ENCODE measurements at regions not wholly inside any gene's neighbourhood (a gene's known extent, or its start where the extent isn't known, plus 50 kb on each side); places are given as distances from the start of the nearest gene placed in this dataset.
A peak's percentile ranks its signal among the peaks of the same experiment; 100 is the strongest.

DNA sequence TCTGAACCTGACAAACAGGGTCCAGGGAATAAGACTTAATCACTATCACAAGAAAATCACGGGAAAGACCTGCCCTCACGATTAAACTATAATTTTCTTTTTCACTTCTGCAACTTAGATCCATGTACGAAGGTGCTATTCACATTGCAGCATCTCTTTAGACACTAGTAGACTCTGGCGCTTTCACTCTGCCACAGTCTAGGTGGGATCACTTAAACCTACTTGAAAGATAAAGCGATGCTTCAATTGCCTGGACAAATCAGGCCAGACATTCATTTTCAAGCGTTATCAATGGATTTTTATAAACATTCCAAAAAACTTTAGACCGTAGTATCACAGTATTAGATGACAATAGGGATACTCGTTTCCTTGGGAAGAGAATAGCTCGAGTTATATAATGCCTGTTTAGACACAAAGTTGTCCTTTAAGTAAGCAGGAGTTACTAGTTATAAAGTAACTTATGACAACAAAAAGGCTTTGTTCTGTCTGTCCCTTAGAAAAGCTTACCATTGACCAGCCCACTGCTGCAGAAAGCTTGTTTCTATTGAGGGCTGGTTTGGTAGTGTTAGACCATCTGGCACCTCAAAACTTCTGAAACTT, 367.3 kb downstream of the UTRN start:
- Mint-ChIP-seq H3K4me3 (no peak overlapping the region), H3K27ac (peak overlapping the region in 2 of 3 experiments; percentile 28 to 75), H3K36me3 (ENCODE audit: low read depth) (peaks cover 3% of the 10 kb centered on the region), H3K9me3 (no peaks in the 10 kb centered on the region), H3K4me1 (peaks cover 10% of the 10 kb centered on the region), H3K27me3 (ENCODE audit: low read depth) (no peaks in the 10 kb centered on the region)
- TF ChIP-seq, protein P1, sequence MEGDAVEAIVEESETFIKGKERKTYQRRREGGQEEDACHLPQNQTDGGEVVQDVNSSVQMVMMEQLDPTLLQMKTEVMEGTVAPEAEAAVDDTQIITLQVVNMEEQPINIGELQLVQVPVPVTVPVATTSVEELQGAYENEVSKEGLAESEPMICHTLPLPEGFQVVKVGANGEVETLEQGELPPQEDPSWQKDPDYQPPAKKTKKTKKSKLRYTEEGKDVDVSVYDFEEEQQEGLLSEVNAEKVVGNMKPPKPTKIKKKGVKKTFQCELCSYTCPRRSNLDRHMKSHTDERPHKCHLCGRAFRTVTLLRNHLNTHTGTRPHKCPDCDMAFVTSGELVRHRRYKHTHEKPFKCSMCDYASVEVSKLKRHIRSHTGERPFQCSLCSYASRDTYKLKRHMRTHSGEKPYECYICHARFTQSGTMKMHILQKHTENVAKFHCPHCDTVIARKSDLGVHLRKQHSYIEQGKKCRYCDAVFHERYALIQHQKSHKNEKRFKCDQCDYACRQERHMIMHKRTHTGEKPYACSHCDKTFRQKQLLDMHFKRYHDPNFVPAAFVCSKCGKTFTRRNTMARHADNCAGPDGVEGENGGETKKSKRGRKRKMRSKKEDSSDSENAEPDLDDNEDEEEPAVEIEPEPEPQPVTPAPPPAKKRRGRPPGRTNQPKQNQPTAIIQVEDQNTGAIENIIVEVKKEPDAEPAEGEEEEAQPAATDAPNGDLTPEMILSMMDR (IDR thresholded peaks at IDR 0.05; ENCODE audit: unreplicated experiment in 3 of 3), result no peak

DNA sequence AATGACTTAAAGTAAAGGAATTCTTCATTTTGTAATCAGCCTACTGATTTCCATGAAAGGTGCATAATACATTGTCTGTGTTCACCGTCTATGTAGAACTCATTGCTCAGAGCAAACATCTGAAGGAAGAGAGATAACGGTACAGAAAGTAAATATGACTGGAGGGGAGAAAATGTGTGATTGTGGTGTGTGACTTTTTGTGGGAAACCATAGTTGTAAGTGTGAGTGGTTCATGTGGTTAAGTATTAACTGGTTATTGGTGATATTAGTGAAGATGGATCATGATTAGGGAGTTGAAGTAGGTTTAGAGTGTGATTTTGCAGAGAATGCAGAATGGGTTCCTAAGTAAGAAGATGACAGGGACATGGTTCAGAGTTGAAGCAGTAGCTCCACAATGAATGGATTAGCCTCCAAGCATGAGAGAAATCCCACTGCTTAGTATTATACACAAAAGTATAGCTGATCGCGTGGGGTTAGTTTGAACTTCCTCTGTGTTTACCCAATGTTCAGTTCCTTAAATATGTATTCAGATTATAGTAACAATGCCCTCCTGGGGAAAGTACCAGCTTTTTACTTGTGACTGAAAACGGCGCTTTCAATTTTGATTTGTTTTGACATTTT, 368.9 kb downstream of the UTRN start:
- H3K36me3 Mint-ChIP-seq (ENCODE audit: low read depth), result peaks cover under 1% of the 10 kb centered on the region

DNA sequence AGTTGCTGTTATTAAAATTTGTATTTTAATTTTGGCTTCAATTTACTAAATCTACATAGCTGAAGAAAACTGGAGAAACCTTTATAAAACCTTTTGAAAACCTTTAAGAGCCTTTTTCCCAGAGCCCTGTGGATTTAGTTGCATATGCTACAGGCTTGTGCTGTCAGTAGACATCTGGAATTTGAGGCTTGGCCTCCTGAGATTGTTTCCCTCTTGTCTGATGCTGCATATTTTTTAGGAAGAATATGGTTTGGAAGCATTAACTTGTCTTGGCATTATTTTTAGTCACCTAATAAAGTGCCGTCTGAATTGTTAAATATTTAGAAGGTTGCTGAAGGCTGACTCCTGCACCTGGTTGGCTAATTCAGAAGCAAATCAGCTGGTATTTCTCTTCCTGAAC, 369.4 kb downstream of the UTRN start:
- no peaks in the 10 kb centered on the region for H3K27me3 Mint-ChIP-seq (ENCODE audit: low read depth)
- peaks cover 20% of the 10 kb centered on the region for H3K4me1 Mint-ChIP-seq
- TF ChIP-seq, protein P1 (IDR thresholded peaks at IDR 0.05; ENCODE audit: unreplicated experiment in 3 of 3), result no peak
- no peak overlapping the region for H3K4me3 Mint-ChIP-seq
- no peak overlapping the region for H3K27ac Mint-ChIP-seq
- H3K9me3 Mint-ChIP-seq, result no peaks in the 10 kb centered on the region
- H3K36me3 Mint-ChIP-seq (ENCODE audit: low read depth), result no peaks in the 10 kb centered on the region

More for the DNA sequence above, 368.9 kb downstream of the UTRN start:
- Mint-ChIP-seq H3K4me1 (peaks cover 15% of the 10 kb centered on the region), H3K27me3 (ENCODE audit: low read depth) (no peaks in the 10 kb centered on the region), H3K9me3 (no peaks in the 10 kb centered on the region), H3K27ac (peak overlapping the region in 1 of 3 experiments; percentile 26), H3K4me3 (no peak overlapping the region)
- TF ChIP-seq, protein P1 (IDR thresholded peaks at IDR 0.05; ENCODE audit: unreplicated experiment in 3 of 3), result no peak

DNA sequence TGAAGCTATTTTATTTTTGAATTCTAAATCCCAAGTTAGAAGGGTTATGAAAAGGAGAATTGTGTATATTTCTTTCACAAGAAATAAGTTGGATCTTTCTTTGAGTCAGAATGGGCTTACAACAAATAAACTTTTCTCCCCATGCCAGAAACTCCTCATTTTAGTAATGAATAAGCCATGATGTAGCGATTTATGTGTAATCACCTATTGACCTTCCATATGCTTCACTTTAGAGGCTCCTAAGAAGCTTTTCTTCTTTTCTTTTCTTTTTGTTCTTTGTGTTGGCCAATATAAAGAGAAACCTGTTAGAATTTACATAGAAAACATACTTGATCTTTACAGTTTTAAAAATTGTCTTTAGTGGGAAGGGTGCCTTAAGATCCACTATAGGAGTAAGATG, 370.2 kb downstream of the UTRN start:
- no peaks in the 10 kb centered on the region for H3K36me3 Mint-ChIP-seq (ENCODE audit: low read depth)
- H3K27me3 Mint-ChIP-seq (ENCODE audit: low read depth), result no peaks in the 10 kb centered on the region
- no peaks in the 10 kb centered on the region for H3K9me3 Mint-ChIP-seq
- TF ChIP-seq, protein P1 (IDR thresholded peaks at IDR 0.05; ENCODE audit: unreplicated experiment in 3 of 3), result no peak
- no peak overlapping the region for H3K4me3 Mint-ChIP-seq
- peak overlapping the region; percentile 9 to 55 (median 19) for H3K27ac Mint-ChIP-seq
- H3K4me1 Mint-ChIP-seq, result peaks cover 28% of the 10 kb centered on the region

DNA sequence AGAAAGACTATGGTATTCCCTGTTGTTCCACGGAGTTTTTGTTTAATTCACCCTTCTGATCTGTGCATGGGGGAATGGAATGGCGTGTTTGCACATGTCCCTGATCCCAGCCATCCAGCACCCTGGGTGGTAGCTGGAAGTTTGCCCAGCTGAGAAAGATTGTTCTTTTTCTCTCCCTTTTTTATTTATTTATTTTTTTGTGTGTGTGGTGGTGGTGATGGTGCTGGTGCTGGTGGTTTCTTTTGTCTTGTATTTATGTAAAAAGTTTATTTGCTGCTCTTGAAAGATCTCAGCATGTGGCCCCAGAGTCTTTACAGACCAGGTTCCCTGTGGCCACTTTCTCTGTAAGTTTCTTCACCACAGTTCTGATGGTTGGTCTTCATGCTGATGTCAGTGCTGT, 372.6 kb downstream of the UTRN start:
- H3K27me3 Mint-ChIP-seq (ENCODE audit: low read depth), result no peaks in the 10 kb centered on the region
- H3K4me3 Mint-ChIP-seq, result no peak overlapping the region
- no peaks in the 10 kb centered on the region for H3K36me3 Mint-ChIP-seq (ENCODE audit: low read depth)
- TF ChIP-seq, protein P1 (IDR thresholded peaks at IDR 0.05; ENCODE audit: unreplicated experiment in 3 of 3), result no peak
- peaks cover 48% of the 10 kb centered on the region for H3K4me1 Mint-ChIP-seq
- H3K9me3 Mint-ChIP-seq, result no peaks in the 10 kb centered on the region
- H3K27ac Mint-ChIP-seq, result no peak overlapping the region

Measured in nephron (organoid).